ENCODE measurements at regions not wholly inside any gene's neighbourhood (a gene's known extent, or its start where the extent isn't known, plus 50 kb on each side); places are given as distances from the start of the nearest gene placed in this dataset.

DNA sequence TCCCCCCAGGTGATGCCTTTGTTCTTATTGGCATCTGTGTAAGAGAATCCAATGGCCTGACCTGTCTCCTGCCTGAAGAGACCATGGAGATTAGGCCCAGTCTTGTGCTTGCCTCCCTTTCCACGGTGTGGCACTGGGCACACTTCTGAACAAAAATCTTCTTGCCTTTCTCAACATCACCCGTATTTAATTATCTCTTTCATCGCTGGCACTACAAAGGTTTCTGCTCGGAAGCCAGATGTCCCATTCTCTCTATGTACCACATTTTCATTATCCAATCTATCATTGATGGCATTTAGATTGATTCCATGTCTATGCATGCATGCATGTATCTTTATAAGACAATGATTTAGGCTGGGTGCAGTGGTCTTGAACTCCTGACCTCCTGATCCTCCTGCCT is 74.3 kb downstream of the SLC25A15 start:
- no peaks in the 10 kb centered on the region for H3K36me3 Mint-ChIP-seq (ENCODE audit: low read depth)
- H3K27me3 Mint-ChIP-seq: no peaks in the 10 kb centered on the region
- H3K27ac Mint-ChIP-seq: no peak overlapping the region
- H3K4me1 Mint-ChIP-seq: no peaks in the 10 kb centered on the region
- H3K9me3 Mint-ChIP-seq: no peaks in the 10 kb centered on the region
- H3K4me3 Mint-ChIP-seq: no peak overlapping the region
- no peak for ATAC-seq (replicated peaks)

DNA sequence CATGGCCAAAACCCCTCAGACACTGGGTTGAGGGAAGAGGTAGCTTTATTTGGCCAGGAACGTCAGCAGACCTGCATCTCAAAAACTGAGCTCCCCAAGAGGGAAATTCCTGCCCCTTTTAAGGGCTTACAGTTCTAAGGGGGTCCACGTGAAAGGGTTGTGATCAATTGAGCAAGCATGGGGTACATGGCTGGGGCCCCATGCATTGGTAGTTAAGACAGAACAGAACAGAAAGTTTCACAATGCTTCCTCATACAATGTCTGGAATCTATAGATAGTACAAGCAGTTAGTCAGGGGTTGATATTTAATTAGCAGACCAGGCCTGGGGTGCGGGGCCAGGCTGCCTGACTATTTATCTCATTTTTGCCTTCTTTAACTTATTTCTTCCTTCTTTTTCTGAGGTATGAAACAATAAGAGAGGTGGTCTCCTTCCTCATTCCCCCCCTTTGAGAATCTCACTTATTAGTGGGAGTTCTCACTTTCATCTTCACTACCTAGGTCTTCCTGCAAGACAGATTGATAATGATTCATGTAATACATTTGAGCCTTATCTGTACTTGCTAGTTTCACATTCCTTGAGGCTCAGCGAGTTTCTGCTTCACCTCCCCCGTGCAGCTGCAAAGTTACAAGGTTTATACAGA is 84.8 kb downstream of the SLC25A15 start:
- H3K4me1 Mint-ChIP-seq: no peaks in the 10 kb centered on the region
- ATAC-seq (replicated peaks): no peak
- H3K36me3 Mint-ChIP-seq (ENCODE audit: low read depth): peaks cover 45% of the 10 kb centered on the region
- H3K27ac Mint-ChIP-seq: no peak overlapping the region
- H3K4me3 Mint-ChIP-seq: no peak overlapping the region
- H3K9me3 Mint-ChIP-seq: peaks cover 26% of the 10 kb centered on the region
- no peaks in the 10 kb centered on the region for H3K27me3 Mint-ChIP-seq

DNA sequence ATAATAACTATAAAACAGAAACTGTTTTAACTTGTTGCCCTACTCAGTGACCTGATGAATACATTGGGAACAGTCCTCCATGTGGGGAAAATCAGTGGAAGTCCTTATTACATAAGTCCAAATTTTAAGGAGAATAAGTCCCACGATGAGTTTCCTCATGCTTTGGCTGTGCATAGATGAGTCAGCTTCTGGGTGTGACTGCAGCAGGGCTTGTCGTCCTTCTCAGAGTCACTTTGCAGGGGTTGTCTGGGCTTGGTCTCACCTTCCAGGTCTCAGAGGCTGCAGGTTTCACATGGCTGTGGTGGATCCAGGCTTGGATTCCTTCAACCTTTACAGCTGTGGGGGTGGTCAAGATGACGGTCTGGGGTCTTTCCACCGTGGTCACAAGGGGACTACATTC is 85.6 kb downstream of the SLC25A15 start:
- Mint-ChIP-seq H3K27me3 (no peaks in the 10 kb centered on the region), H3K4me3 (no peak overlapping the region)

DNA sequence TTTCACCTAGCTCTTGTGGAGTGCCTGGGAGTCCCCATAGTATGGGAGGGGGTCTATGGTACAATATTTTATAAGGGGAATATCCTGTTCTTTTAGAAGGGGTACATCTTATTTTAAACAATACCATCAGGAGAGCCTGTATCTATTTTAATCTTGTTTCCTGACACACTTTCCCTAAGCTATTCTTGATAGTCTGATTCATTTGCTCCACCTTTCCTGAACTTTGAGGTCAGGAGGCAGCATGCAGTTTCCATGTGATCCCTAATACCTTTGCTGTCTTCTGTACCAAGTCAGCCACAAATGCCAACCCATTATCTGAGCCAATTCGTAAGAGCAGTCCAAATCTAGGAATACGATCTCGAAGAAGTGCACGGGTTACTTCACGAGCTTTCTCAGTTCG is 86.2 kb downstream of the SLC25A15 start:
- Mint-ChIP-seq H3K4me1 (no peaks in the 10 kb centered on the region), H3K27me3 (no peaks in the 10 kb centered on the region), H3K4me3 (no peak overlapping the region), H3K36me3 (ENCODE audit: low read depth) (peaks cover 54% of the 10 kb centered on the region), H3K27ac (no peak overlapping the region), H3K9me3 (peaks cover 33% of the 10 kb centered on the region)
- no peak for ATAC-seq (replicated peaks)

More for the DNA sequence above, 85.6 kb downstream of the SLC25A15 start:
- no peak for ATAC-seq (replicated peaks)
- H3K27ac Mint-ChIP-seq: no peak overlapping the region
- no peaks in the 10 kb centered on the region for H3K4me1 Mint-ChIP-seq
- peaks cover 49% of the 10 kb centered on the region for H3K36me3 Mint-ChIP-seq (ENCODE audit: low read depth)
- peaks cover 31% of the 10 kb centered on the region for H3K9me3 Mint-ChIP-seq

DNA sequence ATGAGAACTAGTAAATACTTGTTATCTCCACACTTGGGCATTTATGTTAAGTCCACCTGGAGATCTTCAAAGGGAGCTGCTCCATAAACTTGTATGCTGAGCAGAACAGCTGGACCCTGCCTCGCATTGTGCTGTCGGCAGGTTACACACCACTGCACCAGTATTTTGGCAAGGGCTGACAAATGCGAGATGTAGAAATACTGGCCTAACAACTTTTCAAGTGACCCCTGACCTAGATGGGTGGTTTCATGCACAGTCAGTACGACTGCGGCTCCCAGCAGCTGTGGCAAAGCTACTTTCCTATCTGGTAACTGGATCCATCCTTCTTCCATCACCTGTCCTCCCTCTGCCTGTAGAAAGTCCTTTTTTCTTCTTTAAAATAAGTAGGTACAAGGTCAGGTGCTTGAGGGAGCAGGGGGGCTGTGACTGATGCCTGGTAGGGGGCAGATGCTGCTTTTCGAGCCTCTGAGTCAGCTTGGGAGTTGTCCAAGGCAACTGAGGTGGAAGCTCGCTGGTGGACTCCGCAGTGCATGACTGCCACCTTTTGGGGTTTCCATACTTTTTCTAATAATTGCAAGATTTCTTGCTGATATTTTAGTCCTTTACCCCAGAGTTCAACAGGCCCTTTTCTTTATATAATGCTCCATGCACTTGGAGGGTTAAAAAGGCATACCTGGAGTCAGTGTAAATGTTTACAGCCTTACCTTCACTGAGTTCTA is 86.8 kb downstream of the SLC25A15 start:
- Mint-ChIP-seq H3K9me3 (peaks cover 33% of the 10 kb centered on the region), H3K27me3 (no peaks in the 10 kb centered on the region), H3K4me3 (no peak overlapping the region), H3K4me1 (no peaks in the 10 kb centered on the region), H3K27ac (no peak overlapping the region), H3K36me3 (ENCODE audit: low read depth) (peaks cover 56% of the 10 kb centered on the region)
- no peak for ATAC-seq (replicated peaks)

DNA sequence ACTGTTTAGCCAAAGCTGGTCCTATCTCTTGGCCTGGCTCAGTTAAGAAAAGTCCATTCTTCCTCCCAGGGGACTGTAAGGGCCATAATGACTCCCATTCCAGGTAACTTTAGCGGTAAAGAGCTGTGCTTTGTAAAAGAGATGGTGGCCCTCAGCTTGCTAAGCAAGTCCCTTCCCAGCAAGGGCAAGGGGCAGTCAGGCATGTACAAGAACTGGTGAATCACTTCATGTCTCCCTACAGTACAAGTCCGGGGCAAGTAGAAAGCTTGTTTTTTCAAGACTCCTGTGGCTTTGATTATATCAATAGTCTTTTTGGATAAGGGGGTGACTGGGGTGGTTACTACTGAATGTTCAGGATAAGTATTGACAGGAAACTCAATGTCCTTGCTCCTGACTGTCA is 88.9 kb downstream of the SLC25A15 start:
- H3K27me3 Mint-ChIP-seq: no peaks in the 10 kb centered on the region
- H3K27ac Mint-ChIP-seq: no peak overlapping the region
- ATAC-seq (replicated peaks): no peak
- H3K4me3 Mint-ChIP-seq: no peak overlapping the region
- peaks cover 4% of the 10 kb centered on the region for H3K4me1 Mint-ChIP-seq
- H3K9me3 Mint-ChIP-seq: peaks cover 32% of the 10 kb centered on the region
- peaks cover 51% of the 10 kb centered on the region for H3K36me3 Mint-ChIP-seq (ENCODE audit: low read depth)

DNA sequence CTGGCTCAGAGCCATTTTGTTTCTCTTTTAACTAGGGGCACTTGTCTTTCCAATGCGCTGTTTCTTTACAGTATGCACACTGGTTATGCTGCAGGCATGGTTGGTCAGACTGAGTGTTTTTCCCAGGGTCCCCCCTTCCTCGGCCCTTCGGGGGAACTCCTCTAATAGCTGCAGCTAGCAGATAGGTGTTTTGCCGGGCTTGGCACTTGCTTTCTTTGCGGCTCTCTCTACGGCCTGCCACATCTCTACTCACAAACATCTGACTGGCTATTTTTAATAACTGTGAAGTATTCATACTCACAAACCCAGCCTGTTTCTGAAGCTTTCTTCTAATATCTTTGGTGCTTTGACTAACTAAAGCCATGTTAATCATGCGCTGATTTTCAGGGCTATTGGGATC is 89.4 kb downstream of the SLC25A15 start:
- peaks cover 30% of the 10 kb centered on the region for H3K9me3 Mint-ChIP-seq
- no peak for ATAC-seq (replicated peaks)
- no peaks in the 10 kb centered on the region for H3K27me3 Mint-ChIP-seq
- peaks cover 4% of the 10 kb centered on the region for H3K4me1 Mint-ChIP-seq
- no peak overlapping the region for H3K4me3 Mint-ChIP-seq
- H3K36me3 Mint-ChIP-seq (ENCODE audit: low read depth): peaks cover 49% of the 10 kb centered on the region
- no peak overlapping the region for H3K27ac Mint-ChIP-seq

Measured in activated T-helper 17 cell treated with anti-CD3 and anti-CD28 coated beads, Interleukin-2, amount 50 U/mL, for 72 hours (primary cell).